Stimulated activated CD8-positive, alpha-beta memory T cell treated with anti-CD3 and anti-CD28 coated beads, Interleukin-15, amount 100 ng/mL, for 48 hours (primary cell): ENCODE measurements at regions not wholly inside any gene's neighbourhood (a gene's known extent, or its start where the extent isn't known, plus 50 kb on each side); places are given as distances from the start of the nearest gene placed in this dataset.
"Not testable (repeated sequence)": the region's sequence is repeated elsewhere in the genome, so short reads cannot be mapped to it uniquely, and the experiment has no call there.

ENCODE experiments used
- DNase-seq, 2 donors: peaks; one replicate each; pipeline ENCODE4 v3.0.0-alpha.2; 2020; ENCODE audit warnings: low read depth in 2 of 2

- no peak for DNase-seq
Observed at GRCh38 chr4:74544655-74545361, 99.9 kb downstream of the AREG start.

DNA sequence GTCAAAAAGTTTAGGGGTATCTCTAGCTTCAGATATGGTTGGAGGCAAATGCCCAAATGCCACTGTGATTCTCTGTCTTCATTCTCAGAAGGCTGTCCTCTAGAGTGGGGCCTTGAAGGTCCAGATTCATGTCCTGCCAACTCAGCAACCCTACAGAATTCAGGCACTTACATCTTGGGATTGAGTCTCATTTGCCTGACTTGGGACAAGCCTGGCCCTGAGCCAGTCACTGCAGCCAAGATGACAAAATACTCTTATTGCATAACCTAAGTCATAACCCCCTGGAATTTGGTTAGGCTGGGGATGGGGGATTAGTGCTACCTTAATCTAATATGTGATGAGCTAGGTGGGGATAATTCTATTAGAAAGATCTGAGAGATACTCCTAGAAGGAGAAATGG lies 100.5 kb downstream of the AREG start:
- no peak for DNase-seq

GRCh38 chr4:74546057-74546456 lies 101.1 kb downstream of the AREG start:
- no peak for DNase-seq

DNA sequence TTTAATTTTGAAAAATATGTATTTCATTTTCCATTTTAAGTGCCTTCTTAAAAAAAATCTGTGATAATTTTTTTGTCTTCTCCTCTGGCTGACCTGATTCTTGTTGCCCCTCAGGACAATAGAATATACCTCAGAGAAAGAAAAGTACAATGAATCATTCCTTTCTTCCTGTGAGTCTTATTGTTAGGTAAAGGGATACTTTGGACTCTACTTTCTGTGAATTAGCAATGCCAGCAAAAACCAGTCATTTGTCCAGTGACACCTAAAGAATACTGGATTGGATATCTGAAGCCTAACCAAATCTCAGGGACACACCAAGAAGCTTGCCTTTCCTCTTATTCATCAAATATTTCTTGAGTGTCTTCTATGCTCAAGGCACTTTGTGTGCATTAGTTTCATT lies 102.1 kb downstream of the AREG start:
- DNase-seq: no peak

- DNase-seq: no peak
Observed at GRCh38 chr4:74548561-74548960, 103.6 kb downstream of the AREG start.

GRCh38 chr4:74549936-74550335 lies 105.0 kb downstream of the AREG start:
- DNase-seq: no peak

DNA sequence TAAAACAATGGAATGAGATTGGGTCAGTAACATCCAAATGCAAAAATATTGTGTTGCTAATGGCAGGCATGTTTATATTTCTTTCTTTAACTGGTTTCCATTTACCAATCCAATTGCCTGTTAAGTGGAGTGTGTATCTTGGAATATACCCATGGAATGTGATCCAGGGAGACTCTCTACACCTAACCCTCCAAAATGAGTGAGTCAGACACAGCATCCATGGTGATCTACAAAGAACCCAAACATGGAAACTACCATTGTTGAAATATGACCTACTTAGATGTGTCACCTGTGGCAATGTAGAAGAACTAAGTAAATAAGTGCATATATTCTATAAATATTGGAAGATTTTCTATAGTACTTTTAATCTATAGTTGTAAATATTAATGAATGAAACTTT lies 110.3 kb downstream of the AREG start:
- no peak for DNase-seq

- DNase-seq: no peak
Observed at GRCh38 chr4:74555843-74556242, 110.9 kb downstream of the AREG start.

DNA sequence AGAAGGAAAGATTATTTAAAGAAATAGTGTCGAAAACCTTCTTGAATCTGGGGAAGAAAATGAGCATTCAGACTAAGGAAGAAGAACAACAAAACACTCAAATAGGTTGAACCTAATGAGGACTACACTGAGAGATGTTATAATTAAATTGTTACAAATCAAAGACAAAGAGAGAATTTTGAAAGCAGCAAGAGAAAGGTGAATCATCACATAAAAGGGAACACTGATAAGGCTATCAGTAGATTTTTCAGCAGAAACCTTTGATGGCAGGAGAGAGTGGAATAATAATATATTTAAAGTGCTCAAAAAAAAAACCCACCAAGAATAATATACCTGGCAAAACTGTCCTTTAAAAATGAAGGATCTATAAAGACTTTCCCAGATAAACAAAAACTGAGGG lies 114.9 kb downstream of the AREG start:
- no peak for DNase-seq

GRCh38 chr4:74567981-74568380 lies 123.0 kb downstream of the AREG start:
- DNase-seq: no peak

DNA sequence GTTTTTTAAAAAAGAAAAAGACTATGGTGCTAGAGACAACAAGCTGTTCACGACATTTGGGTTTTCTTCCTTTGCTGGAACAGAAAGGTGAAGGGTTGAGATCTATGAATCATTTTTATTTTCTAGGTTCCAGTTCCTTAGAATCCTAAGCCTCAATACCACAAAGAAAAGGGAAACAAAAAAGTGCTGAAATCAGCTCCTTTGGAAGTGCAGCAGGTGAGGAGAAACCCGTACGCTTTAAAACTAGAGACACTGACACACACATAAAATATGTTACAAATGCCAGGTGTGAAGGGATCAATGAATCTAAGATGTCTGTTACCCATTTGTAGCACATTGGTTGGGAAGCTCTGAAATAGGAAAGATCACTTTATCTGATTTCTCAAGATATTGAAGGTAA lies 125.2 kb downstream of the AREG start:
- no peak for DNase-seq

DNA sequence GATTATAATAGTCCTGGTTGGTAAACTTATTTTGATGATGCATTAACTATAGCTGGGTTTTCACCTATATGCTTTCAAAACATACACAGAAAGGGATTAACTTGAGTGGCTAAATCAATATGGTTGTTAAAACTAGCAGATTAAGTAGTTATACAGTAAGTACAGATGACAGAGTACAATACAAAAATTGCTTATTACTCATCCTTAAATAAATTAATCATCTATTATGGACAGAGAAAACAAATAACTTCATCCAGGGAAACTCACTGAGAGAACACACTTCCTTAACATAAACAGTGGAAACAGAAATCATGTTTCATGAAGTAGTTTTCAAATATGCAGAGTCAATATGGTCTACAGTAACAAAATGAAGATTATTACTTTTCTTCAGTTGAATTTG lies 133.4 kb downstream of the AREG start:
- DNase-seq: no peak

- DNase-seq: not testable (repeated sequence)
Observed at GRCh38 chr4:74578865-74579264, 133.9 kb downstream of the AREG start.

- no peak for DNase-seq
Observed at GRCh38 chr4:74583089-74583700, 138.3 kb downstream of the AREG start.

DNA sequence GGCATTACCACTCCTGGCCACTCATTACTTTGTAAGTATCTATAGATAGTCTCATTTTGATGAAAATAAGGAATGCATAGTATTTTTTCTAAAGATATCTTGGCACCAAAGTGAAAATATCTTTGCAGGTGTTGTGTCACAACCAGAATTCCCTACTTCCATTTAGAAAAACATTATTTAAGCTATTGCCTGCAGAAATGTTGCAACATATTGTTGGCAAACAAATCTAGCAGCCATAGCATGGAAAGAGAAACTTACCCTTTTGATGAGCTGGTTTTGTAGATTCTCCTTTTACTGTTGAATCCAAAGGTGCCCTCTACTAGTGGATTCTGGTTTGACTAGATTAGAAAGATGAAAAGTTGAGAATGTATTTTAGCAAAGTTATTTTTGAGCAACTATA lies 138.8 kb downstream of the AREG start:
- DNase-seq: no peak

DNA sequence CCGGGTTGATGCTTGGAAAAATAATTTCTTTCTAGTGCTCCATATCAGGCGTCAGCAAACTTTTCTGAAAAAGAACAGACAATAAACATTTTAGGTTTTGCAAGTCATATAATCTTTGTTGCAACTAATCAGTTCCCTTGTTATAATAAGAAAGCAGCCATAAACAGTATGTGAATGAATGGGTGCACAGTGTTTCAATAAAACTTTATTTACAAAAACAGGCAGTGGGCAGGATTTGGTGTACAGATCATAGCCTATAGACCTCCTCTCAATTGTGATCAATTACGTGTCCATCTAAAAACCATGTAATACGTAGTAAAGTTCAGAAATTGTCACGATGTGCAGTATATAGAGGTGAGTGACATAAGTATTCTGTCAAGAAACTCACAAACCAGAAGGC lies 143.4 kb downstream of the AREG start:
- DNase-seq: no peak

GRCh38 chr4:74590476-74590875 lies 145.5 kb downstream of the AREG start:
- DNase-seq: no peak

DNA sequence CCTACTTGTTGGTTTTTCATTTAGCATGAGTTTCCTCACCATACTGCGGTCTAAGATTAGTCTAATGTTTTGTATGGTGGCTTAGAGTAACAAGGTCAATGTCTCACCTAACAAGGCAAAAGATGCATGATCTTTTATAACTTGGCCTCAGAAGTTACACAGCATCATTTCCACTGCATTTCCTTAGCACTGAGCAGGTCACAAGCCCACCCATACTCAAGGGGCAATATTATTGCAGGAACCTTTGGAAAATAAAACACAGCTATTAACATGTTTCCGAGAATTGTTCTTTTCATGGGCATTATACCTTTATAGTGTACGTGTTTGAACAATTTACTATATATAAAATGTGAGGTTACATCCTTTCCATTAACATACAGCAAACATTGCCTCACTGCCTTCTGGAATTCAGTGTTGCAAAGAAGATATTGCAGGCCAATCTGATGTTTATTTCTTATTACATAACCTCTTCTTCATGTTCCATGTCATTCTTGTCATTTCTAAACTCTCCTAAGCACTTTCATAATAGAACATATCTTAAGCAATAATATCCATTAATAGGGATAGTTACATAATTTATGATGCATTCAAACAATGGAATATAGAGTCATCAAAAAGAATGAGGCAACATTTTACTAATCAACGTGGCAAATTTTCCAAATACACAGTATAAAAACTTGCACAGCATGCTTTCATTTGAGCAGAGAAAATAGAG lies 153.8 kb downstream of the AREG start:
- DNase-seq: no peak

DNA sequence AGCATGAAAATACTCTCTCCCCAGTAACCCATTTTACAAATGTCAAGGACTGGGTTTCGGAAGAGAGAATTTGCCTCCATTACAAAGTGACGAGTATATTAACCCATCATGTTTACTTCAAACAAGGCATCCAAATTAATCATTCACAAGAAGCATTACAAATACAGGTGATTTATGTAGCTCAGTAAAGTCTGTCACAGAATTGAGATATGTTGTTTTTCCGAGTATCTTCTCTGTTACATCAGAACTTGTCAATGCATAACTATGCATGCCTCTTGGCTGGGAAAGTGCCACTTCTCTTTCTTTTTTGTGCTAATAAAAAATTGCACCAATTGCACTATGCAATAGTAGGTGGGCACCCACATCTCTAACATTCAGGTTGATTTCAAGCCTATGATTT lies 158.2 kb downstream of the AREG start:
- DNase-seq: no peak

DNA sequence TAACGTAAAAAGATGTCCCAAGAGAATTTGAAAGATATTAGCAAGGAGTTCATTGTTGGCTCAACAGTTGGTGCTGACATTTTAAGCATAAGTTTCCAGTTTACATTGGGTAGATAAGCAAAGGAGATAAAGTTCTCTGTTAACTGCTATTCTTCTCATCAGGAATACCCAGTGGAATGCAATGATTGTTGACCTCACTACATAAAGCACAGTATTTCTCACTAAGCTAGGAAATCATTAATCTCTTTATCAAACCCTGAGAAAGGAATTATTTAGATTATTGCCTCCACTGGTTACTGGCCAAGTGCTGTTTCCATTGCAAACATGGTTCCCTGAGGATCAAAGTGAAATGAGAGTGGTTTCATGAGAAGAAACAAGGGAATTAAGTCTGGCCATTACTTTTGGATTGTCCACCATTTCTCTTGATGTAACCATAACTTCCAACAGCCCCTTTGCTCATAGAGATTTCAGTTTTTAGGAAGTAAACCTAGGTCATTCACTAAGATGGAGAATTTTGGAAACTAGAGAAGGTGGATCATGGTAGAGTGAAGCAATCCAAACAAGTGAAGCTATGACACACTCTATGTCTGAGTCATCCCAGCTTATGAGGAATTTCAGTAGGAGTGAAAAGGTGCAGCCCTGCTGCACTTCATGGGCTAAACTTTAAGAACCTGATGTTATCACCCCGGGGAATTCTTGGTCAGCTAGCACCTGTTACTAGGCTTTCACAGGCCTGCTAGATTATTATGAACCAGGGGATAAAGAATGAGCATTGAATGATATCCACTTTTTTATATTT lies 163.4 kb downstream of the AREG start:
- no peak for DNase-seq

DNA sequence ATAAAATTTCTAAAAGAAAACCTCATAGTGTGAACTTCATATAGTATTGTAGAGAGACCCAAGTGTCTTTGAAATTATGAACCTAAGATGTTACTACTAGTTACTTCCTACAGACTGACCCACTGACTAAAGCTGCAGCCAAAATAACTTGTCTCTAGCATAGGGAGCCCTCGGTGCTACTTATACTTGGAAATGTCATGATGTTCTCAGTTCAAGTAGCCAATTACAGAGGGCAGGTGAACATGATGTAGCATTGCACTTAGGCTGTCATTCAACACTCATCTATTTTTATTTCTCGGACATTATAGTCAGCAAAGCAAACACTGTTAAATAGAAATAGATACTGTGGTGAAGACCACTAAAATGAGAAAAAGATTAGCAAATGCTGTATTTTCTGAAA lies 165.6 kb downstream of the AREG start:
- no peak for DNase-seq

DNA sequence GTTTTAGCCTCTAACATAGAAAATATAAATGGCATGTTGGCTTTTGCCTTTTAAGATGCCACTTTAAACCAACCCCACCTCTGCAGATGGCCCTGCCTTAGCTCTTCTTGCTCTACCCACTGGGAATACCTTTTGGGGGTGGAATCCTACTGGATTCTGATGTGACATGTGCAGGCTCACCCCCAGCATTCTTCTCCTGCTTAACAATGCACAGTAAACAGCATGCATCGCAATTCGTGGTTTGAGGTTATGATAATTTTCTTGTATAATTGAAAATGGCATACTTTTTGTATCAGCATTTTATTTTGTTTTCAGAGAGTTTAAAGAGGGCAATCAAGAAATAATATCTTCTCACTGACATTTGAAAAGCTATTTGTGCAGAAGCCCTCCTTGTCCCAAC lies 167.9 kb downstream of the AREG start:
- DNase-seq: no peak
